Adrenal gland (tissue), 5 donors: ENCODE measurements at regions not wholly inside any gene's neighbourhood (a gene's known extent, or its start where the extent isn't known, plus 50 kb on each side); places are given as distances from the start of the nearest gene placed in this dataset.
A peak's percentile ranks its signal among the peaks of the same experiment; 100 is the strongest.

Experiments used
- POLR2A ChIP-seq, 2 donors: fragments of 450-650 bp; IDR thresholded peaks; one replicate each; pipeline ENCODE4 v1.6.1; 2017; ENCODE audit warnings: antibody characterized with exemption in 2 of 2, mild to moderate bottlenecking in 2 of 2, moderate library complexity in 1 of 2
- TF ChIP-seq, protein P1 (sequence below), 6 experiments: fragments of 450-650 bp in 4 of 6; fragments of 200-600 bp in 2 of 6; sonication (generic) in 1 of 6; IDR thresholded peaks; 1 replicate in 5 of 6; 2 replicates in 1 of 6; pipeline versions ENCODE4 v1.5.1 to v1.8.0; 2016 to 2021; ENCODE audit warnings: antibody characterized with exemption in 6 of 6, mild to moderate bottlenecking in 2 of 6, moderate library complexity in 1 of 6
- donor health status: DM: no; HTN: no; CAD: no.

DNA sequence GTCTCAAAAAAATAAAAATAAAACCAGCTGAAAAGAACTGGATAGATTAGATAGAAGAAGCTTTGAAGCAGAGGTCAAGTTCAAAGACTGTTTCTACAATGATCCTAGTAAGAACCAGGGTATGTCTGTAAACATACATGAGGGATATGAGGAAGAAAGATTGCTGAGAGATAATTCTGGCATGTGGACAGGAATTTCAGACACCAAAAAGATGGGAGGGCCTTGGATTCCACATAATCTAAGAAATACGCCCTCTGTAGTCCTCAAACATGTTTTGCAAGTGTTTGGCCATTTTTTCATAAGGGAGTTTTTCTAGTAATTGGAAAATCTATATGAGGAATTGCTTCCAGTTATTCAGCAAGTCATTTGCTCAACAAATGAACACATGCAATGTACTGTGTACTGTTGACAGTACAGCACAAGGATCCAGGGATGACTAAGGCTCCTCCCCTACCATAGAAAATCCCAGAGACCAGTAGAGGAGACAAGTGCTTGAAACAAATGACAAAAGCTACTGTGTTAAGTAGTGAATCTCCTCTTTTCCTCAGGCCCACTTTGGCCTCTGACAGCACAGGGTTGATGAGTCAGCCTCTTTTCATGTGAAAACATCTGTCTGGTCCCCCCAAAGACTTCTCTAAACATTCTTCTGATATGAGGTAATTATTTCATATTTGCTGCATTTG, 795.9 kb downstream of the MAFB start:
- TF ChIP-seq, protein P1, sequence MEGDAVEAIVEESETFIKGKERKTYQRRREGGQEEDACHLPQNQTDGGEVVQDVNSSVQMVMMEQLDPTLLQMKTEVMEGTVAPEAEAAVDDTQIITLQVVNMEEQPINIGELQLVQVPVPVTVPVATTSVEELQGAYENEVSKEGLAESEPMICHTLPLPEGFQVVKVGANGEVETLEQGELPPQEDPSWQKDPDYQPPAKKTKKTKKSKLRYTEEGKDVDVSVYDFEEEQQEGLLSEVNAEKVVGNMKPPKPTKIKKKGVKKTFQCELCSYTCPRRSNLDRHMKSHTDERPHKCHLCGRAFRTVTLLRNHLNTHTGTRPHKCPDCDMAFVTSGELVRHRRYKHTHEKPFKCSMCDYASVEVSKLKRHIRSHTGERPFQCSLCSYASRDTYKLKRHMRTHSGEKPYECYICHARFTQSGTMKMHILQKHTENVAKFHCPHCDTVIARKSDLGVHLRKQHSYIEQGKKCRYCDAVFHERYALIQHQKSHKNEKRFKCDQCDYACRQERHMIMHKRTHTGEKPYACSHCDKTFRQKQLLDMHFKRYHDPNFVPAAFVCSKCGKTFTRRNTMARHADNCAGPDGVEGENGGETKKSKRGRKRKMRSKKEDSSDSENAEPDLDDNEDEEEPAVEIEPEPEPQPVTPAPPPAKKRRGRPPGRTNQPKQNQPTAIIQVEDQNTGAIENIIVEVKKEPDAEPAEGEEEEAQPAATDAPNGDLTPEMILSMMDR (IDR thresholded peaks at IDR 0.05): peak in 2 of 6 experiments; percentile 10 to 15
- TF ChIP-seq POLR2A (IDR thresholded peaks at IDR 0.05): no peak
